ENCODE measurements at regions not wholly inside any gene's neighbourhood (a gene's known extent, or its start where the extent isn't known, plus 50 kb on each side); places are given as distances from the start of the nearest gene placed in this dataset.
"Not testable (repeated sequence)": the region's sequence is repeated elsewhere in the genome, so short reads cannot be mapped to it uniquely, and the experiment has no call there.

- no peak for DNase-seq (ENCODE audit: low spot score)
Observed at GRCh38 chr3:191740712-191741111, 279.7 kb downstream of the PYDC2 start.

DNA sequence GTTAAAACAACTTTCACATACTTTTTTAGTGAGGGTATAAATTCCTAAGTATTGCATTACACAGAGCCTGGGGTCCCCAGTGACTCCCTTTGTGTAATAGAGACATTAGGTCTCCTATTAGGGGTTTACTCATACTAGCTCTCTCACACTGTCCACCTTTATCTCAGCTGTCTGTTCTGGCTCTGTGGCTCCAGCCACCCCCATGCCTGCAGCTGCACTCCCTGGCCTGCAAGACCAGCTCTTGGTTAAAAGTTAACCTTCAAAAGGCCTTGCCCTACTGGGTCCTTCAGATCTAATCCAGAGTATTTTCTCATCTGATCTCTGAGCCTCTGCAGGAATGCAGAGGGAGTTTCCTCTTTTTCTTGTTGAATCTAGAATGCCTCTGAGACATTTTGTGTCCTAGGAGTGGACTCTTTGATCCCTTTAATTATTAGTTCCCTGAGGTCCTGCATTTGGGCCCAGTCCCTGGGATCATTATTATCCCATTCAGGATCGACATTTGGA lies 280.9 kb downstream of the PYDC2 start:
- not testable (repeated sequence) for DNase-seq (ENCODE audit: low spot score)

GRCh38 chr3:191743283-191743682 lies 282.3 kb downstream of the PYDC2 start:
- DNase-seq (ENCODE audit: low spot score), result no peak

- DNase-seq (ENCODE audit: low spot score), result no peak
Observed at GRCh38 chr3:191750618-191751017, 289.7 kb downstream of the PYDC2 start.

DNA sequence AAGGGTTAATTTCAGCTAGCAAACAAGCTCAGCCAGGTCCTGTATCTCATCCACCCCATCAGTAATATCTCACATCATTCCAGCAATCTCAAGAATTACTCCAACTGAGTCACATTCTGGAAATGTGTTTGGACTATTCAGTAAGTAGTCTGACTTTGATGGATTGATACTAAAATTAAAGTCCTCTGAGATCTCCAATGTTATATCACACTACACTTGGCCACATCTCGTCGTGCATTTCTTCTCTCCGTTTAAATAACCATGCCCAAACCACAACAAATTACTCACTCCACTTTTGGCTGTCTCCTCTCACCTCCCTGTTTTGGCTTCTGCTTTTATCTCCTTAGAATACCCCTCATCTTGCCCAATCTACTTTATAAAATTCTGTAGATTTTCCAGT lies 292.2 kb downstream of the PYDC2 start:
- DNase-seq (ENCODE audit: low spot score), result no peak

- DNase-seq (ENCODE audit: low spot score), result peak; percentile 55
Observed at GRCh38 chr3:191761906-191762305, 300.9 kb downstream of the PYDC2 start.

DNA sequence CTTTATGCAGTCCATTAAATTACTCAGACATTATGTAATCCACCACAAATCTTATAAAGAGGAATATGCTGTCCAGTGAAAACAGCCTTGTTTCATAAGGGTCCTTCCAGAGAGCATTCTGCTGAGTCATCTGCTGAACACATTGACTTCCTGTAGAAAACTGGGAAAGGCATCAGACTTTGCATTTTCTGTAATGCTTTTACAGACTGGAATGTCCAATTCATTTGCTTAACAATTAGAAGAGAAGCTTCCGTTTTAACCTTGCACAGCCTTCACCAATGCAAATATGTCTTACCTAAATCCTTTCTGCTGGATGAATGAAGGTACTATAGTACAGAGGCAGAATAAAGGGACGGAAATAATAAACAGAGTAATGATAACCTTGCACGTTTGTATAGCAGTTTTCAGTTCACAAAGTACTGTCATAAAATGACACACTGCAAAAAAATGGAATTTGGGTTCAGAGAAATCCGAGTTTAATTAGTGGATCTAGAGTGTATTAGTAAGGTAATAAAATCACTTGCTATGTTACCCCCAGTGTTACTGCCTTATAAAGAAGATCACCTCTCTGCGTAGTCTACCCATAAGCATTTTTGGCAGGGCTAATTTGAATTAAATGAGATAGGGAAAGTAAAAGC lies 301.5 kb downstream of the PYDC2 start:
- DNase-seq (ENCODE audit: low spot score), result peak; percentile 78

GRCh38 chr3:191768421-191768820 lies 307.5 kb downstream of the PYDC2 start:
- no peak for DNase-seq (ENCODE audit: low spot score)

DNA sequence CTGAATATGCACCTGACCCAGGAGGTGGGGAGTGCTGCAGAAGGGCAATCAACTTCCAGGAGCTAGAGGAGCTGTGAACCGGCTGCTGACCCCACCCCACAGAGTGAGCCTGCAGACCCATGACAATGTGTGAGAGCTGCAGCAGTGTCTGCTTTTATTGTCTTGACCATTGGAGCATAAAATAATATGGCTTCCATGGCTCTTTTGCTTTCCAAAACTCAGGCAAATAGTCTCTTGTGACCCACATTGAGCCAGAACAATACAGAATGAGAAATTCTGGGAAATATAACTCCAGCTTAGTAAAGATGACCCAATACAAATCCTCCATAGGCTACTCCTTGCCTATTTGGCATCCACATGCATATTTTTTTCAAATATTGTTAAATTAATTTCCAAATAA lies 309.6 kb downstream of the PYDC2 start:
- DNase-seq (ENCODE audit: low spot score), result no peak

DNA sequence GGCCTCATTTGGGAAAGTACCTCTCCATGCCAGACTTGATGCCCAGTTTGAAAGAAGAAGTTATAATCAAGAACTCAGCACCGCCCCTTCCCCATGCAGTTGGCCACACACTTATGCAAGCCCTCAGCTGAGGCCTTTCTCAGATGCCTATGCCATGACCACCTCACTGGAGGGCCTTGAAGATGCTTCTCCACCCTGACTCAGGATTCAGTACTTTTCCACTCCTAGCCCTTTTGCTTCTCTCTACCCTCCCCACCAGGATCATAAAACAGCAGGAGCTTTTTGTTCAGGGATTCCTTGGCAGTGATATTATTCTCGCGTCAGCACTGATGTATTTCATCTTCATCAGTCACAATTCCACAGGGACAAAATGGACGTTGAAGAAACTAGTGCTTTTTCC lies 313.5 kb downstream of the PYDC2 start:
- DNase-seq (ENCODE audit: low spot score), result no peak

GRCh38 chr3:191775451-191776233 lies 314.7 kb downstream of the PYDC2 start:
- no peak for DNase-seq (ENCODE audit: low spot score)

DNA sequence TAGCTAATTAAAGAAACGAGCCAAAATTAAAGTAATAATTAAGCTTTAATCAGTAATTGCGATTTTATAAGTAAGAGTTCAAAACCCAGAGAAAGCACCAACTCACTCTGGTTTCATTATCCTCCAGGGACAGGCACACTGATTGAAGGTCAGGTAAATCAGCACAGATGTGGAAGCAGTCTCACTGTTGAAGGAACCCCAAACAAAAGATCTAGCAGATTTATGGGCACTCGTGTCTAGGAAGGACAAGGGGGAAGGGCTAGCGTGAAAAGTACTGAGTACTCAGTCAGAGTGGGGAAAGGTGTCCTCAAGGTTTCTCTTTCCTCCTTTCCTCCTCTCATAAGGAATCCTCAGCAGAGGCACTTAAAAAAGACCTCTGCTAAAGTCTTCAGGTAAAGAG lies 320.1 kb downstream of the PYDC2 start:
- no peak for DNase-seq (ENCODE audit: low spot score)

- no peak for DNase-seq (ENCODE audit: low spot score)
Observed at GRCh38 chr3:191783024-191783423, 322.1 kb downstream of the PYDC2 start.

GRCh38 chr3:191790934-191791333 lies 330.0 kb downstream of the PYDC2 start:
- no peak for DNase-seq (ENCODE audit: low spot score)

DNA sequence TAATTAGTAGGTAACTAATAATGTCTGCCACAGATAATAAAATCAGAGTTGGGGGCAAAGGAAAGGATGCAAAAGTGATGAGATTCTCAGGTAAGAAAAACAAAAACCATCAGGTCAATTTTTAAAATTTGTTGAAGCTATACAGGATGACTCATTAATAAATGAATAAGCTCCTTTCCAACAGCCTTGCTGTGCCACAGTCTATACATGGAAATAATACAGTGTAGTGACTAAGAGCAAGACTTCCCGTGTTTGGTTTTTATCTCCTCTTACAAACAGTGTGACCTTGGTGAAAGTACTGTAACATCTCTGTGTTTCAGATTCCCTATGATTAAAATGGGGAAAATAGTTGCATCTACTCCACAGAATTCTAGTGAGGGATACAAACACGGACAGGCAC lies 331.6 kb downstream of the PYDC2 start:
- DNase-seq (ENCODE audit: low spot score), result no peak

GRCh38 chr3:191795196-191795595 lies 334.2 kb downstream of the PYDC2 start:
- DNase-seq (ENCODE audit: low spot score), result no peak

- DNase-seq (ENCODE audit: low spot score), result no peak
Observed at GRCh38 chr3:191797271-191797670, 336.3 kb downstream of the PYDC2 start.

DNA sequence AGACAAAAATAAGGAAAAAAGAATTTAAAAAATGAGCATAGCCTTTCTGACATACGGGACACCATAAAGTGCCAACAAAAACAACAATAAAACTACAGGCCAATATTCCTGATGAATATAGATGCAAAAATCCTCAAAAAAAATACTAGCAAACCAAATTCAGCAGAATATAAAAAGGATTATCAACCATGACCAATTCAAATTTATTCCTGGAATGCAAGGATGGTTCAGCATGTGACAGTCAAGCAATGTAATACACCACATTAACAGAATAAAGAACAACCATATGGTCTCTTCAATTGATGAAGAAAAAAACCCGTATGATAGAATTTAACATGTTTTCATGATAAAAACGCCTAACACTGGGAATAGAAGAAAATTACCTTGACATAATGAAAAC lies 341.7 kb downstream of the PYDC2 start:
- DNase-seq (ENCODE audit: low spot score), result no peak

DNA sequence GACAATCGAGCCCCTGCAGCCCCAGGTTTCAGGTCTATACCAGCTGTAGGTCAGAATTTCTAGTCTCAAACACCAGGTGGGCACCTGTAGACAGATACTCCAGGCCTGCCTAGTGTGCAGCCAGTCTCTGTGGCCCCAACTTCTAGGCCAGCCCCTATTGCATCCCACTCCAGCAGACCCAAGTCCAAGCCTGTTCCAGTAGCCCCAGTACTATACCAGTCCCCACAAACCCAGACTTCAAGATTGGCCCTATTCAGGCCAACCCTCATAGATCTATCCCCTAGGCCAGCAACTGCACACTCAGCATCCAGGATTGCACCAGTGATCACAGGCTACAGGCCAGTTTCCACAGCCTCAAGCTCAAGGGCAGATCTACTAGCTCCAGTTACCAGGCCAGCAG lies 344.0 kb downstream of the PYDC2 start:
- DNase-seq (ENCODE audit: low spot score), result no peak

GRCh38 chr3:191808073-191808472 lies 347.1 kb downstream of the PYDC2 start:
- no peak for DNase-seq (ENCODE audit: low spot score)

- DNase-seq (ENCODE audit: low spot score), result no peak
Observed at GRCh38 chr3:191809326-191809949, 348.5 kb downstream of the PYDC2 start.

DNA sequence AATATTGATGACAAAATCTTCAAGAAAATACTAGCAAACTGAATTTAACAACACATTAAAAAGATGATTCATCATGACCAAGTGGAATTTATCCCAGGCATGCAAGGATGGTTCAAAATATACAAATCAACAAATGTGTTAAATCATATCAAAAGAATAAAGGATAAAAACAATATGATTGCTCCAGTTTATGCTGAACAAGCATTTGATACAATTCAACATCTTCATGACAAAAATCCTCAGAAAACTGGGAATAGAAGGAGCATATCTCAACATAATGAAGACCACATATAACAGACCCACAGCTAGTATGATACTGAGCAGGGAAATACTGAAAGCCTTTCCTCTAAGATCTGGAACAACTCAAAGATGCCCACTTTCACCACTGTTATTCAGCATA lies 352.3 kb downstream of the PYDC2 start:
- DNase-seq (ENCODE audit: low spot score), result no peak

- DNase-seq (ENCODE audit: low spot score), result no peak
Observed at GRCh38 chr3:191848818-191849217, 387.9 kb downstream of the PYDC2 start.
